Left lung (tissue), 4 donors: ENCODE measurements at regions not wholly inside any gene's neighbourhood (a gene's known extent, or its start where the extent isn't known, plus 50 kb on each side); places are given as distances from the start of the nearest gene placed in this dataset.

Source experiments
- ATAC-seq: fragments of 200-7000 bp; cut with Tn5 transposase; one replicate; pipeline ENCODE4 v1.9.1; 2020; ENCODE audit warnings: moderate library complexity
- DNase-seq, 4 donors: peaks; one replicate each; pipeline ENCODE4 v3.0.0-alpha.2; 2013 to 2020
- H3K27ac ChIP-seq, 2 donors: fragments of 200-600 bp; sonication (generic) in 1 of 2; one replicate each; pipeline versions ENCODE4 v1.5.0 to v1.8.0; 2020 to 2021
- H3K27me3 ChIP-seq, 2 donors: fragments of 200-600 bp; sonication (generic) in 1 of 2; one replicate each; pipeline versions ENCODE4 v1.5.0 to v1.8.0; 2020 to 2021
- H3K36me3 ChIP-seq, 2 donors: fragments of 200-600 bp; sonication (generic) in 1 of 2; one replicate each; pipeline versions ENCODE4 v1.5.0 to v1.8.0; 2020 to 2021
- H3K4me1 ChIP-seq, 2 donors: fragments of 200-600 bp; one replicate each; pipeline ENCODE4 v1.8.0; 2021
- H3K4me3 ChIP-seq, 2 donors: fragments of 200-600 bp; sonication (generic) in 1 of 2; one replicate each; pipeline versions ENCODE4 v1.5.0 to v1.8.0; 2020 to 2021; ENCODE audit warnings: mild to moderate bottlenecking in 1 of 2
- H3K9me3 ChIP-seq, 2 donors: fragments of 200-600 bp; sonication (generic) in 1 of 2; one replicate each; pipeline versions ENCODE4 v1.5.0 to v1.8.0; 2020 to 2021
- CTCF ChIP-seq, 2 donors: fragments of 200-600 bp; sonication (generic) in 1 of 2; IDR thresholded peaks; one replicate each; pipeline versions ENCODE4 v1.5.0 to v1.8.0; 2021; ENCODE audit warnings: antibody characterized with exemption in 2 of 2
- intact Hi-C, 2 donors: fragments of 100-400 bp; cut with DNase I; formaldehyde crosslinking; loops; one replicate each; pipeline versions ENCODE4 v1.11.2 to v1.14.2; 2022
- donor health status: DM: no; HTN: yes; CAD: no.
- donor health status: DM: no; HTN: no; CAD: no.

- DNase-seq, result no peak
- intact Hi-C loops, result no loop called here
Observed at GRCh38 chr2:217204358-217204757, 344.5 kb upstream of the TNP1 start.

GRCh38 chr2:217203086-217203485 is 343.2 kb upstream of the TNP1 start:
- Histone ChIP-seq H3K4me3 (no peak overlapping the region), H3K27me3 (peaks cover 0 to 20% of the 10 kb centered on the region in 2 donors), H3K27ac (no peak overlapping the region), H3K4me1 (no peaks in the 10 kb centered on the region), H3K36me3 (no peaks in the 10 kb centered on the region), H3K9me3 (peaks cover 0 to 5% of the 10 kb centered on the region in 2 donors)
- no peak for ATAC-seq
- intact Hi-C loops, result no loop called here
- no peak for TF ChIP-seq CTCF (IDR thresholded peaks at IDR 0.05)
- no peak for DNase-seq

More at GRCh38 chr2:217204358-217204757, 344.5 kb upstream of the TNP1 start:
- Histone ChIP-seq H3K9me3 (peaks cover 0 to 5% of the 10 kb centered on the region in 2 donors), H3K27me3 (peaks cover 0 to 24% of the 10 kb centered on the region in 2 donors), H3K4me1 (no peaks in the 10 kb centered on the region), H3K36me3 (no peaks in the 10 kb centered on the region), H3K27ac (no peak overlapping the region), H3K4me3 (no peak overlapping the region)
- no peak for ATAC-seq
- TF ChIP-seq CTCF (IDR thresholded peaks at IDR 0.05), result no peak

- no peaks in the 10 kb centered on the region for H3K4me1 ChIP-seq
- no peaks in the 10 kb centered on the region for H3K36me3 ChIP-seq
- no peak for ATAC-seq
- H3K27me3 ChIP-seq, result no peaks in the 10 kb centered on the region
- intact Hi-C loops, result no loop called here
- H3K4me3 ChIP-seq, result no peak overlapping the region
- peaks cover 0 to 13% of the 10 kb centered on the region in 2 donors for H3K9me3 ChIP-seq
- H3K27ac ChIP-seq, result no peak overlapping the region
- TF ChIP-seq CTCF (IDR thresholded peaks at IDR 0.05), result no peak
- DNase-seq, result no peak
Observed at GRCh38 chr2:217199255-217199630, 339.4 kb upstream of the TNP1 start.

GRCh38 chr2:217195658-217196446 is 336.0 kb upstream of the TNP1 start:
- no peaks in the 10 kb centered on the region for H3K27me3 ChIP-seq
- intact Hi-C loops, result no loop called here
- no peaks in the 10 kb centered on the region for H3K4me1 ChIP-seq
- H3K36me3 ChIP-seq, result no peaks in the 10 kb centered on the region
- TF ChIP-seq CTCF (IDR thresholded peaks at IDR 0.05), result no peak
- ATAC-seq, result no peak
- H3K27ac ChIP-seq, result no peak overlapping the region
- H3K9me3 ChIP-seq, result peaks cover 0 to 9% of the 10 kb centered on the region in 2 donors
- no peak for DNase-seq
- H3K4me3 ChIP-seq, result no peak overlapping the region

GRCh38 chr2:217195016-217195415 is 335.2 kb upstream of the TNP1 start:
- Histone ChIP-seq H3K9me3 (peaks cover 0 to 9% of the 10 kb centered on the region in 2 donors), H3K27me3 (no peaks in the 10 kb centered on the region), H3K36me3 (no peaks in the 10 kb centered on the region), H3K4me1 (no peaks in the 10 kb centered on the region), H3K4me3 (no peak overlapping the region), H3K27ac (no peak overlapping the region)
- intact Hi-C loops, result no loop called here
- DNase-seq (no peak), ATAC-seq (no peak)
- no peak for TF ChIP-seq CTCF (IDR thresholded peaks at IDR 0.05)
